Mesenchymal stem cell (in vitro differentiated cells and primary cell): ENCODE measurements at regions not wholly inside any gene's neighbourhood (a gene's known extent, or its start where the extent isn't known, plus 50 kb on each side); places are given as distances from the start of the nearest gene placed in this dataset.
A peak's percentile ranks its signal among the peaks of the same experiment; 100 is the strongest.

Experiments
- DNase-seq: peaks from one replicate; pipeline ENCODE4 v3.0.0-alpha.2; 2013
- H2AFZ ChIP-seq: one replicate; pipeline ENCODE4 v1.6.1; 2013; ENCODE audit warnings: low read depth, mild to moderate bottlenecking, control low read depth, inconsistent platforms, low read length, moderate library complexity
- H2AK5ac ChIP-seq: 2 replicates; pipeline ENCODE4 v1.6.1; 2013; ENCODE audit warnings: low read length, moderate library complexity, mild to moderate bottlenecking, inconsistent platforms; ENCODE audit not compliant: severe bottlenecking
- H2BK120ac ChIP-seq: one replicate; pipeline ENCODE4 v1.6.1; 2013; ENCODE audit warnings: low read depth, mild to moderate bottlenecking, inconsistent platforms, low read length, moderate library complexity
- H2BK12ac ChIP-seq, 2 experiments: one replicate each; pipeline ENCODE4 v1.6.1; 2013; ENCODE audit warnings: inconsistent platforms in 2 of 2, low read length in 2 of 2, mild to moderate bottlenecking in 2 of 2, moderate library complexity in 2 of 2, control low read depth in 1 of 2
- H2BK15ac ChIP-seq: one replicate; pipeline ENCODE4 v1.6.1; 2013; ENCODE audit warnings: mild to moderate bottlenecking, low read depth, inconsistent platforms; ENCODE audit not compliant: poor library complexity, severe bottlenecking
- H2BK5ac ChIP-seq: 2 replicates; pipeline ENCODE4 v1.6.1; 2013; ENCODE audit warnings: low read depth, mild to moderate bottlenecking, low read length, control low read depth, inconsistent platforms; ENCODE audit not compliant: poor library complexity, severe bottlenecking
- H3K14ac ChIP-seq, 2 experiments: one replicate each; pipeline ENCODE4 v1.6.1; 2013; ENCODE audit warnings: inconsistent platforms in 2 of 2, low read length in 2 of 2, control low read depth in 1 of 2, mild to moderate bottlenecking in 1 of 2, moderate library complexity in 1 of 2
- H3K18ac ChIP-seq, 2 experiments: one replicate each; pipeline ENCODE4 v1.6.1; 2013; ENCODE audit warnings: inconsistent platforms in 2 of 2, low read length in 2 of 2, control low read depth in 1 of 2, low read depth in 1 of 2, mild to moderate bottlenecking in 1 of 2
- H3K23ac ChIP-seq, 2 experiments: one replicate each; pipeline ENCODE4 v1.6.1; 2013; ENCODE audit warnings: inconsistent platforms in 2 of 2, low read length in 2 of 2, mild to moderate bottlenecking in 2 of 2, moderate library complexity in 2 of 2, control low read depth in 1 of 2
- H3K27ac ChIP-seq: 2 replicates; pipeline ENCODE4 v1.5.1; 2013; ENCODE audit warnings: mild to moderate bottlenecking, moderate library complexity, low read length, control low read depth, inconsistent platforms; ENCODE audit not compliant: poor library complexity, severe bottlenecking
- H3K27me3 ChIP-seq, 2 experiments: 2 replicates each; pipeline versions ENCODE4 v1.6.1 to v1.7.0; 2013; ENCODE audit warnings: low read length in 2 of 2, mild to moderate bottlenecking in 2 of 2, moderate library complexity in 2 of 2, control low read depth in 1 of 2, inconsistent platforms in 1 of 2; ENCODE audit not compliant: control insufficient read depth in 1 of 2, insufficient read depth in 1 of 2
- H3K36me3 ChIP-seq, 2 experiments: 2 replicates each; pipeline versions ENCODE4 v1.6.1 to v1.7.0; 2013; ENCODE audit warnings: low read length in 2 of 2, control low read depth in 1 of 2, inconsistent platforms in 1 of 2, low read depth in 1 of 2, mild to moderate bottlenecking in 1 of 2; ENCODE audit not compliant: insufficient read depth in 2 of 2, control insufficient read depth in 1 of 2
- H3K4ac ChIP-seq, 2 experiments: one replicate each; pipeline ENCODE4 v1.6.1; 2013; ENCODE audit warnings: inconsistent platforms in 2 of 2, low read length in 2 of 2, mild to moderate bottlenecking in 2 of 2, moderate library complexity in 2 of 2, control low read depth in 1 of 2, low read depth in 1 of 2
- H3K4me1 ChIP-seq: 2 replicates; pipeline ENCODE4 v1.6.1; 2013; ENCODE audit warnings: low read depth, low read length, control low read depth; ENCODE audit not compliant: control insufficient read depth, insufficient read depth
- H3K4me2 ChIP-seq: 2 replicates; pipeline ENCODE4 v1.6.1; 2013; ENCODE audit warnings: low read length, mild to moderate bottlenecking, inconsistent platforms; ENCODE audit not compliant: poor library complexity, severe bottlenecking
- H3K4me3 ChIP-seq, 2 experiments: 2 replicates each; pipeline versions ENCODE4 v1.5.1 to v1.7.0; 2013; ENCODE audit warnings: low read length in 2 of 2, mild to moderate bottlenecking in 2 of 2, control low read depth in 1 of 2, low read depth in 1 of 2; ENCODE audit not compliant: insufficient read depth in 1 of 2
- H3K79me1 ChIP-seq: replicated peaks from 2 replicates; pipeline ENCODE4 v1.6.1; 2013; ENCODE audit warnings: mild to moderate bottlenecking, control low read depth, low read length, inconsistent platforms; ENCODE audit not compliant: poor library complexity, severe bottlenecking
- H3K9ac ChIP-seq: 2 replicates; pipeline ENCODE4 v1.7.0; 2013; ENCODE audit warnings: mild to moderate bottlenecking, low read length, moderate library complexity
- H3K9me3 ChIP-seq: 2 replicates; pipeline ENCODE4 v1.7.0; 2013; ENCODE audit warnings: mild to moderate bottlenecking, low read length; ENCODE audit not compliant: control insufficient read depth
- H4K8ac ChIP-seq: one replicate; pipeline ENCODE4 v1.6.1; 2013; ENCODE audit warnings: inconsistent platforms, mild to moderate bottlenecking, low read length, moderate library complexity
- H4K91ac ChIP-seq: one replicate; pipeline ENCODE4 v1.6.1; 2013; ENCODE audit warnings: mild to moderate bottlenecking, low read length, inconsistent platforms
- WGBS: methylation state at CpG from one replicate; pipeline ENCODE4 v1.1.7; 2013; ENCODE audit warnings: mixed read lengths; 5-methylcytosine and 5-hydroxymethylcytosine counted together

GRCh38 chr20:60203451-60203850 is 245.2 kb downstream of the CDH26 start:
- Histone ChIP-seq H3K18ac (no peak overlapping the region), H3K4ac (no peak overlapping the region), H3K27me3 (peaks cover 0 to 7% of the 10 kb centered on the region in 2 experiments), H3K36me3 (no peaks in the 10 kb centered on the region), H4K8ac (no peak overlapping the region), H3K79me1 (no peaks in the 10 kb centered on the region), H3K14ac (no peak overlapping the region), H3K9ac (no peak overlapping the region), H3K9me3 (peaks cover 10% of the 10 kb centered on the region), H3K4me1 (peaks cover 10% of the 10 kb centered on the region), H3K23ac (no peak overlapping the region), H3K4me3 (no peak overlapping the region), H2BK15ac (no peak overlapping the region), H4K91ac (no peak overlapping the region), H2BK120ac (no peak overlapping the region), H3K27ac (no peak overlapping the region), H2BK5ac (no peak overlapping the region), H2BK12ac (no peak overlapping the region), H2AFZ (no peak overlapping the region), H3K4me2 (no peak overlapping the region), H2AK5ac (no peak overlapping the region)
- 60% methylated on average over 5 of the region's 6 CpGs for WGBS
- no peak for DNase-seq

GRCh38 chr20:60204601-60205000 is 246.4 kb downstream of the CDH26 start:
- Histone ChIP-seq H4K8ac (no peak overlapping the region), H3K27ac (no peak overlapping the region), H3K79me1 (no peaks in the 10 kb centered on the region), H3K4me1 (peaks cover 10% of the 10 kb centered on the region), H2AFZ (no peak overlapping the region), H3K4me2 (no peak overlapping the region), H4K91ac (no peak overlapping the region), H3K4ac (no peak overlapping the region), H2BK120ac (no peak overlapping the region), H2BK12ac (no peak overlapping the region), H3K9ac (no peak overlapping the region), H3K27me3 (peaks cover 7% of the 10 kb centered on the region in 2 experiments), H3K36me3 (no peaks in the 10 kb centered on the region), H3K9me3 (no peaks in the 10 kb centered on the region), H3K4me3 (no peak overlapping the region), H3K23ac (no peak overlapping the region), H3K14ac (no peak overlapping the region), H3K18ac (no peak overlapping the region), H2AK5ac (no peak overlapping the region), H2BK5ac (no peak overlapping the region), H2BK15ac (no peak overlapping the region)
- WGBS: 60% methylated on average over 1 of the region's 4 CpGs
- no peak for DNase-seq

GRCh38 chr20:60206259-60206658 is 248.0 kb downstream of the CDH26 start:
- no peak overlapping the region for H3K23ac ChIP-seq
- H4K91ac ChIP-seq: no peak overlapping the region
- WGBS: 20% methylated on average over 3 of the region's 3 CpGs
- H2BK15ac ChIP-seq: no peak overlapping the region
- no peak overlapping the region for H2AFZ ChIP-seq
- no peak overlapping the region for H2AK5ac ChIP-seq
- no peak overlapping the region for H3K14ac ChIP-seq
- no peak overlapping the region for H3K9ac ChIP-seq
- no peaks in the 10 kb centered on the region for H3K9me3 ChIP-seq
- no peak overlapping the region for H3K4me2 ChIP-seq
- no peak overlapping the region for H2BK120ac ChIP-seq
- H4K8ac ChIP-seq: no peak overlapping the region
- H3K4me1 ChIP-seq: peaks cover 10% of the 10 kb centered on the region
- peaks cover 7 to 15% of the 10 kb centered on the region in 2 experiments for H3K27me3 ChIP-seq
- no peak overlapping the region for H2BK12ac ChIP-seq
- H2BK5ac ChIP-seq: no peak overlapping the region
- H3K4me3 ChIP-seq: no peak overlapping the region
- peak; percentile 3 for DNase-seq
- H3K4ac ChIP-seq: no peak overlapping the region
- H3K79me1 ChIP-seq: no peaks in the 10 kb centered on the region
- no peaks in the 10 kb centered on the region for H3K36me3 ChIP-seq
- H3K27ac ChIP-seq: no peak overlapping the region
- H3K18ac ChIP-seq: no peak overlapping the region

GRCh38 chr20:60209048-60209447 is 250.8 kb downstream of the CDH26 start:
- Histone ChIP-seq H3K18ac (no peak overlapping the region), H4K8ac (no peak overlapping the region), H2BK120ac (no peak overlapping the region), H2AFZ (no peak overlapping the region), H3K27ac (no peak overlapping the region), H2BK15ac (no peak overlapping the region), H3K9ac (no peak overlapping the region), H3K23ac (no peak overlapping the region), H2BK12ac (no peak overlapping the region), H3K4me1 (peaks cover 5% of the 10 kb centered on the region), H3K36me3 (no peaks in the 10 kb centered on the region), H3K14ac (no peak overlapping the region), H3K79me1 (no peaks in the 10 kb centered on the region), H3K4ac (no peak overlapping the region), H4K91ac (no peak overlapping the region), H3K9me3 (no peaks in the 10 kb centered on the region), H2BK5ac (no peak overlapping the region), H2AK5ac (no peak overlapping the region), H3K27me3 (peaks cover 7 to 15% of the 10 kb centered on the region in 2 experiments), H3K4me2 (no peak overlapping the region), H3K4me3 (no peak overlapping the region)
- no peak for DNase-seq
- 53% methylated on average over 4 of the region's 4 CpGs for WGBS
